ENCODE measurements at regions not wholly inside any gene's neighbourhood (a gene's known extent, or its start where the extent isn't known, plus 50 kb on each side); places are given as distances from the start of the nearest gene placed in this dataset.

- H3K9me3 ChIP-seq: no peaks in the 10 kb centered on the region
- intact Hi-C loops (cut with DNase I): no loop called here
- H3K27me3 ChIP-seq: no peaks in the 10 kb centered on the region
- no peak overlapping the region for H3K4me3 ChIP-seq
- H3K4me1 ChIP-seq: no peaks in the 10 kb centered on the region
- no peak overlapping the region for H3K27ac ChIP-seq
- DNase-seq (ENCODE audit: extremely low spot score in 2 of 2): no peak
- TF ChIP-seq POLR2AphosphoS5 (IDR thresholded peaks at IDR 0.05; ENCODE audit: insufficient read depth in 1 of 2, low read depth in 1 of 2) (no peak), POLR2A (IDR thresholded peaks at IDR 0.05) (no peak), CTCF (IDR thresholded peaks at IDR 0.05) (no peak)
- H3K36me3 ChIP-seq: no peaks in the 10 kb centered on the region
Observed at GRCh38 chr3:120850381-120851295, 57.4 kb upstream of the STXBP5L start.

- Histone ChIP-seq H3K4me3 (no peak overlapping the region), H3K4me1 (no peaks in the 10 kb centered on the region), H3K27me3 (no peaks in the 10 kb centered on the region), H3K36me3 (no peaks in the 10 kb centered on the region), H3K9me3 (no peaks in the 10 kb centered on the region), H3K27ac (no peak overlapping the region)
- DNase-seq (ENCODE audit: extremely low spot score in 2 of 2): no peak
- TF ChIP-seq CTCF (IDR thresholded peaks at IDR 0.05) (no peak), POLR2A (IDR thresholded peaks at IDR 0.05) (no peak), POLR2AphosphoS5 (IDR thresholded peaks at IDR 0.05; ENCODE audit: insufficient read depth in 1 of 2, low read depth in 1 of 2) (no peak)
- intact Hi-C loops (cut with DNase I): no loop called here
Observed at GRCh38 chr3:120852412-120852811, 55.6 kb upstream of the STXBP5L start.

GRCh38 chr3:120853416-120853815 lies 54.6 kb upstream of the STXBP5L start:
- no peak for TF ChIP-seq CTCF (IDR thresholded peaks at IDR 0.05)
- TF ChIP-seq POLR2AphosphoS5 (IDR thresholded peaks at IDR 0.05; ENCODE audit: insufficient read depth in 1 of 2, low read depth in 1 of 2): no peak
- TF ChIP-seq POLR2A (IDR thresholded peaks at IDR 0.05): no peak
- Histone ChIP-seq H3K9me3 (no peaks in the 10 kb centered on the region), H3K4me1 (no peaks in the 10 kb centered on the region), H3K36me3 (no peaks in the 10 kb centered on the region), H3K4me3 (no peak overlapping the region), H3K27ac (no peak overlapping the region), H3K27me3 (no peaks in the 10 kb centered on the region)
- intact Hi-C loops (cut with DNase I): no loop called here
- DNase-seq (ENCODE audit: extremely low spot score in 2 of 2): no peak

GRCh38 chr3:120854908-120855526 lies 53.0 kb upstream of the STXBP5L start:
- Histone ChIP-seq H3K36me3 (no peaks in the 10 kb centered on the region), H3K9me3 (no peaks in the 10 kb centered on the region), H3K4me3 (no peak overlapping the region), H3K4me1 (no peaks in the 10 kb centered on the region), H3K27me3 (no peaks in the 10 kb centered on the region), H3K27ac (no peak overlapping the region)
- intact Hi-C loops (cut with DNase I): no loop called here
- no peak for DNase-seq (ENCODE audit: extremely low spot score in 2 of 2)
- TF ChIP-seq POLR2A (IDR thresholded peaks at IDR 0.05) (no peak), POLR2AphosphoS5 (IDR thresholded peaks at IDR 0.05; ENCODE audit: insufficient read depth in 1 of 2, low read depth in 1 of 2) (no peak), CTCF (IDR thresholded peaks at IDR 0.05) (no peak)

All from vagina (tissue), 2 donors.